Activated naive CD4-positive, alpha-beta T cell treated with anti-CD3 and anti-CD28 coated beads for 36 hours (primary cell): ENCODE measurements at regions not wholly inside any gene's neighbourhood (a gene's known extent, or its start where the extent isn't known, plus 50 kb on each side); places are given as distances from the start of the nearest gene placed in this dataset.
"Not testable (repeated sequence)": the region's sequence is repeated elsewhere in the genome, so short reads cannot be mapped to it uniquely, and the experiment has no call there.

Experiments used
- CTCF ChIA-PET: fragments of 350-600 bp; sonication (Branson Sonifier 250); formaldehyde crosslinking; loops from one replicate; lab custom pipeline; 2021; ENCODE audit warnings: antibody characterized with exemption; lab: Charles Lee
- DNase-seq: peaks from one replicate; pipeline ENCODE4 v3.0.0-alpha.2; 2020
- H3K27ac Mint-ChIP-seq: one replicate; pipeline ENCODE4 v1.8.0; 2021; ENCODE audit warnings: mild to moderate bottlenecking, mixed read lengths
- H3K27me3 Mint-ChIP-seq: one replicate; pipeline ENCODE4 v1.8.0; 2021; ENCODE audit warnings: low read depth, mixed read lengths
- H3K36me3 Mint-ChIP-seq: one replicate; pipeline ENCODE4 v1.8.0; 2021; ENCODE audit warnings: low read depth, mixed read lengths
- H3K4me1 Mint-ChIP-seq: one replicate; pipeline ENCODE4 v1.8.0; 2021; ENCODE audit warnings: low read depth, mixed read lengths
- H3K4me3 Mint-ChIP-seq: one replicate; pipeline ENCODE4 v1.8.0; 2021; ENCODE audit warnings: mild to moderate bottlenecking, moderate library complexity, mixed read lengths
- H3K9me3 Mint-ChIP-seq: one replicate; pipeline ENCODE4 v1.8.0; 2021; ENCODE audit warnings: mixed read lengths
- intact Hi-C: fragments of 100-400 bp; cut with micrococcal nuclease; formaldehyde crosslinking; loops from one replicate; pipeline ENCODE4 v1.15.1; 2023

GRCh38 chr12:12008232-12008850 lies 62.4 kb upstream of the BCL2L14 start:
- intact Hi-C loops: loop anchor here (1.0 to 2.0 kb wide), 3 partner anchors 63 to 688 kb away; partner anchors contain the start of gene GPR19
- no peaks in the 10 kb centered on the region for H3K27me3 Mint-ChIP-seq
- H3K27ac Mint-ChIP-seq: peak overlapping the region; percentile 99
- peaks cover 70% of the 10 kb centered on the region for H3K4me1 Mint-ChIP-seq
- peak; percentile 78 for DNase-seq
- H3K36me3 Mint-ChIP-seq: peaks cover 2% of the 10 kb centered on the region
- peak overlapping the region; percentile 3 for H3K4me3 Mint-ChIP-seq
- peaks cover 4% of the 10 kb centered on the region for H3K9me3 Mint-ChIP-seq
- CTCF ChIA-PET: interaction anchor here (0.6 to 4.8 kb wide), 13 partner anchors 14 to 427 kb away, joined by 3 to 60 read pairs (median 5); partner anchors contain the start of gene ETV6

GRCh38 chr12:12008931-12009611 lies 61.7 kb upstream of the BCL2L14 start:
- Mint-ChIP-seq H3K4me1 (peaks cover 74% of the 10 kb centered on the region), H3K36me3 (peaks cover 2% of the 10 kb centered on the region)
- CTCF ChIA-PET: interaction anchor here (1.0 to 4.8 kb wide), 18 partner anchors 10 to 428 kb away, joined by 3 to 60 read pairs (median 4); partner anchors contain the start of gene ETV6

GRCh38 chr12:12009749-12010276 lies 60.9 kb upstream of the BCL2L14 start:
- H3K36me3 Mint-ChIP-seq, H3K27me3 Mint-ChIP-seq, DNase-seq, H3K9me3 Mint-ChIP-seq: not testable (repeated sequence)
- intact Hi-C loops: loop anchor here (1.0 to 2.0 kb wide), 19 partner anchors 7 to 839 kb away; partner anchors contain the start of genes ETV6, GPR19 and SMIM10L1
- CTCF ChIA-PET: interaction anchor here (1.0 to 4.8 kb wide), 19 partner anchors 11 to 429 kb away, joined by 3 to 60 read pairs (median 4); partner anchors contain the start of genes BCL2L14 and ETV6
- Mint-ChIP-seq H3K4me1 (peaks cover 75% of the 10 kb centered on the region), H3K27ac (peak overlapping the region; percentile 99), H3K4me3 (peak overlapping the region; percentile 25)

More at GRCh38 chr12:12008931-12009611, 61.7 kb upstream of the BCL2L14 start:
- peaks cover 4% of the 10 kb centered on the region for H3K9me3 Mint-ChIP-seq
- intact Hi-C loops: loop anchor here (1.0 to 2.0 kb wide), 11 partner anchors 8 to 688 kb away; partner anchors contain the start of gene GPR19
- DNase-seq: peak; percentile 87
- peak overlapping the region; percentile 99 for H3K27ac Mint-ChIP-seq
- H3K4me3 Mint-ChIP-seq: peak overlapping the region; percentile 25
- H3K27me3 Mint-ChIP-seq: no peaks in the 10 kb centered on the region

- CTCF ChIA-PET: interaction anchor here (0.9 to 4.8 kb wide), 17 partner anchors 12 to 430 kb away, joined by 3 to 60 read pairs (median 4); partner anchors contain the start of genes BCL2L14 and ETV6
- Mint-ChIP-seq H3K4me3 (peak overlapping the region; percentile 69), H3K9me3 (peaks cover 3% of the 10 kb centered on the region), H3K36me3 (peaks cover 2% of the 10 kb centered on the region), H3K4me1 (peaks cover 79% of the 10 kb centered on the region), H3K27me3 (no peaks in the 10 kb centered on the region), H3K27ac (peak overlapping the region; percentile 99)
- intact Hi-C loops: loop anchor here (1.0 kb wide), 9 partner anchors 15 to 839 kb away; partner anchors contain the start of genes ETV6 and SMIM10L1
- peak; percentile 94 for DNase-seq
Measured at GRCh38 chr12:12010277-12011039, 60.3 kb upstream of the BCL2L14 start.

GRCh38 chr12:12011880-12012260 lies 58.9 kb upstream of the BCL2L14 start:
- H3K4me1 Mint-ChIP-seq: peaks cover 86% of the 10 kb centered on the region
- no peak overlapping the region for H3K4me3 Mint-ChIP-seq
- no peaks in the 10 kb centered on the region for H3K27me3 Mint-ChIP-seq
- CTCF ChIA-PET: interaction anchor here (0.6 to 4.8 kb wide), 4 partner anchors 11 to 431 kb away, joined by 4 to 60 read pairs (median 16); no protein-coding TSS in a partner anchor
- no peaks in the 10 kb centered on the region for H3K9me3 Mint-ChIP-seq
- H3K27ac Mint-ChIP-seq: no peak overlapping the region
- H3K36me3 Mint-ChIP-seq: no peaks in the 10 kb centered on the region
- DNase-seq: no peak
- intact Hi-C loops: no loop called here

- Mint-ChIP-seq H3K9me3 (no peaks in the 10 kb centered on the region), H3K4me1 (peaks cover 72% of the 10 kb centered on the region), H3K27me3 (no peaks in the 10 kb centered on the region), H3K27ac (peak overlapping the region; percentile 95), H3K36me3 (no peaks in the 10 kb centered on the region), H3K4me3 (no peak overlapping the region)
- intact Hi-C loops: no loop called here
- CTCF ChIA-PET: interaction anchor here (0.6 to 1.3 kb wide), 3 partner anchors 24 to 50 kb away, joined by 3 to 5 read pairs (median 4); no protein-coding TSS in a partner anchor
- peak; percentile 4 for DNase-seq
Measured at GRCh38 chr12:12015073-12015685, 55.6 kb upstream of the BCL2L14 start.

GRCh38 chr12:12016284-12017100 lies 54.2 kb upstream of the BCL2L14 start:
- no peaks in the 10 kb centered on the region for H3K27me3 Mint-ChIP-seq
- peak; percentile 76 for DNase-seq
- CTCF ChIA-PET: no interaction called here
- intact Hi-C loops: loop anchor here (1.0 kb wide), 3 partner anchors 7 to 180 kb away; no protein-coding TSS in a partner anchor
- H3K9me3 Mint-ChIP-seq: no peaks in the 10 kb centered on the region
- peak overlapping the region; percentile 95 for H3K27ac Mint-ChIP-seq
- H3K4me1 Mint-ChIP-seq: peaks cover 68% of the 10 kb centered on the region
- no peaks in the 10 kb centered on the region for H3K36me3 Mint-ChIP-seq
- peak overlapping the region; percentile 20 for H3K4me3 Mint-ChIP-seq

- H3K9me3 Mint-ChIP-seq: no peaks in the 10 kb centered on the region
- DNase-seq: peak; percentile 57
- intact Hi-C loops: loop anchor here (1.0 kb wide), 1 partner anchor 8 kb away; no protein-coding TSS in a partner anchor
- H3K36me3 Mint-ChIP-seq: no peaks in the 10 kb centered on the region
- no peak overlapping the region for H3K4me3 Mint-ChIP-seq
- H3K4me1 Mint-ChIP-seq: peaks cover 66% of the 10 kb centered on the region
- CTCF ChIA-PET: interaction anchor here (1.1 kb wide), 1 partner anchor 435 kb away, joined by 3 read pairs; no protein-coding TSS in a partner anchor
- no peaks in the 10 kb centered on the region for H3K27me3 Mint-ChIP-seq
- peak overlapping the region; percentile 95 for H3K27ac Mint-ChIP-seq
Measured at GRCh38 chr12:12017135-12017581, 53.6 kb upstream of the BCL2L14 start.

- H3K36me3 Mint-ChIP-seq: no peaks in the 10 kb centered on the region
- intact Hi-C loops: loop anchor here (1.0 kb wide), 1 partner anchor 8 kb away; no protein-coding TSS in a partner anchor
- peaks cover 66% of the 10 kb centered on the region for H3K4me1 Mint-ChIP-seq
- no peak overlapping the region for H3K4me3 Mint-ChIP-seq
- H3K27ac Mint-ChIP-seq: peak overlapping the region; percentile 95
- no peaks in the 10 kb centered on the region for H3K9me3 Mint-ChIP-seq
- CTCF ChIA-PET: interaction anchor here (1.1 kb wide), 1 partner anchor 436 kb away, joined by 3 read pairs; no protein-coding TSS in a partner anchor
- no peak for DNase-seq
- H3K27me3 Mint-ChIP-seq: no peaks in the 10 kb centered on the region
Measured at GRCh38 chr12:12017798-12018197, 52.9 kb upstream of the BCL2L14 start.

- Mint-ChIP-seq H3K4me1 (peaks cover 69% of the 10 kb centered on the region), H3K27me3 (no peaks in the 10 kb centered on the region), H3K9me3 (no peaks in the 10 kb centered on the region), H3K36me3 (no peaks in the 10 kb centered on the region), H3K4me3 (no peak overlapping the region), H3K27ac (peak overlapping the region; percentile 95)
- intact Hi-C loops: no loop called here
- no peak for DNase-seq
- CTCF ChIA-PET: no interaction called here
Measured at GRCh38 chr12:12018454-12018853, 52.3 kb upstream of the BCL2L14 start.
